Activated CD8-positive, alpha-beta T cell treated with anti-CD3 and anti-CD28 coated beads for 36 hours (primary cell): ENCODE measurements at regions not wholly inside any gene's neighbourhood (a gene's known extent, or its start where the extent isn't known, plus 50 kb on each side); places are given as distances from the start of the nearest gene placed in this dataset.

Source experiments
- ATAC-seq: fragments of 200-7000 bp; cut with Tn5 transposase; one replicate; pipeline ENCODE4 v1.10.0; 2021; ENCODE audit warnings: mild to moderate bottlenecking, moderate library complexity
- CTCF ChIA-PET: fragments of 350-600 bp; sonication (Branson Sonifier 250); formaldehyde crosslinking; loops from one replicate; lab custom pipeline; 2021; ENCODE audit warnings: antibody characterized with exemption; lab: Charles Lee
- POLR2A ChIA-PET: fragments of 350-600 bp; sonication (Branson Sonifier 250); formaldehyde crosslinking; loops from one replicate; lab custom pipeline; 2021; ENCODE audit warnings: antibody characterized with exemption; lab: Charles Lee
- DNase-seq: peaks from one replicate; pipeline ENCODE4 v3.0.0-alpha.2; 2020
- H3K27ac Mint-ChIP-seq: one replicate; pipeline ENCODE4 v1.8.0; 2021; ENCODE audit warnings: mild to moderate bottlenecking, mixed read lengths
- H3K27me3 Mint-ChIP-seq: one replicate; pipeline ENCODE4 v1.8.0; 2021; ENCODE audit warnings: mixed read lengths
- H3K36me3 Mint-ChIP-seq: one replicate; pipeline ENCODE4 v1.8.0; 2021; ENCODE audit warnings: low read depth, mixed read lengths
- H3K4me1 Mint-ChIP-seq: one replicate; pipeline ENCODE4 v1.8.0; 2021; ENCODE audit warnings: low read depth, mixed read lengths
- H3K4me3 Mint-ChIP-seq: one replicate; pipeline ENCODE4 v1.8.0; 2021; ENCODE audit warnings: mild to moderate bottlenecking, moderate library complexity, mixed read lengths
- H3K9me3 Mint-ChIP-seq: one replicate; pipeline ENCODE4 v1.8.0; 2021; ENCODE audit warnings: mixed read lengths
- CTCF ChIP-seq: fragments of 200-600 bp; IDR thresholded peaks from one replicate; pipeline ENCODE4 v1.8.0; 2022; ENCODE audit warnings: antibody characterized with exemption, mild to moderate bottlenecking
- intact Hi-C: fragments of 100-400 bp; cut with micrococcal nuclease; formaldehyde crosslinking; loops from one replicate; pipeline ENCODE4 v1.10.0; 2022

DNA sequence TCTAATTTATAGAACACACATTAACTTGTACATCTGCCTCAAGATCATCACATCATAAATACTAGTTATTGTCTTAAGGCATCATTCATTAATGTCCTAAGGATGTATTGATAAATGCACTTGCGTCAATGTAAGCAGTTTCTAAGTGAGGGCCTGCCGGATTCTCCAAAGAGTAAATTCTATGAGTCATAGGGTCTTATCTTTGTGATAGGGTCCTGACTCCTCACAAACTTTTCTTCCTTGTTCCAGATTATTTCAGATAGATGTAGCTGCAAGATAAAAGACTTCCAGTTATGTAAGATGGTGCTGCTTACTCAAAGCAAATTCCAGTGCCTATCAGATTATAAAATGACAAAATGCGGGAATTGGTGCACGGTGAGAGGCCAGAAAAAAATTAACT, 315.0 kb upstream of the SLC39A10 start:
- Mint-ChIP-seq H3K36me3 (no peaks in the 10 kb centered on the region), H3K4me1 (peaks cover 2% of the 10 kb centered on the region), H3K27ac (no peak overlapping the region), H3K9me3 (no peaks in the 10 kb centered on the region), H3K27me3 (no peaks in the 10 kb centered on the region), H3K4me3 (no peak overlapping the region)
- ChIA-PET CTCF (no interaction called here), POLR2A (no interaction called here)
- no peak for TF ChIP-seq CTCF
- no peak for DNase-seq
- no peak for ATAC-seq
- intact Hi-C loops: no loop called here

DNA sequence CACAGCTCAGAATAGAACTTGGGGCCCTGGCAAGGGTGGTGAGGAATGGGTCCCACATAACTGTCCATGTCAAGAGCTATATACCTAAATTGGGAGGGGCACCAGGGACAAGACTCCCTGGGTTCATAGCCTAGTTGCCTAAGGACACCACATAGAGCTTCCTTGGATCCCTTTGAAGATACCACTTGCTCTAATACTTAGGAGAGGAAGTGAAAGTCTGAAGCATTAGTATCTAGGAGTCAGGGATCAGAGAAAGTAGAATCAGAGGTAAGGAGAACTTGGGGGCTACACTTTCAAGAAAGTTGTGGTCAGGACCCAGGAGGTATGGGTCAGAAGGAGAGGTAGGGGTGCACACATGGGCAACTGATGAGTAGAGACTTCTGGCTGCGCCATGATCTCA, 318.2 kb upstream of the SLC39A10 start:
- no peak for ATAC-seq
- CTCF ChIA-PET: no interaction called here

GRCh38 chr2:195337597-195337996, 319.4 kb upstream of the SLC39A10 start:
- Mint-ChIP-seq H3K4me3 (no peak overlapping the region), H3K4me1 (no peaks in the 10 kb centered on the region), H3K36me3 (no peaks in the 10 kb centered on the region), H3K9me3 (peaks cover 6% of the 10 kb centered on the region), H3K27ac (no peak overlapping the region), H3K27me3 (no peaks in the 10 kb centered on the region)
- no peak for DNase-seq
- CTCF ChIA-PET: no interaction called here
- intact Hi-C loops: no loop called here
- POLR2A ChIA-PET: no interaction called here
- ATAC-seq: no peak
- TF ChIP-seq CTCF: no peak

More for the DNA sequence above, 318.2 kb upstream of the SLC39A10 start:
- Mint-ChIP-seq H3K27me3 (no peaks in the 10 kb centered on the region), H3K9me3 (peaks cover 6% of the 10 kb centered on the region), H3K27ac (no peak overlapping the region), H3K4me1 (peaks cover 2% of the 10 kb centered on the region), H3K4me3 (no peak overlapping the region), H3K36me3 (no peaks in the 10 kb centered on the region)
- no peak for TF ChIP-seq CTCF
- POLR2A ChIA-PET: no interaction called here
- intact Hi-C loops: no loop called here
- DNase-seq: no peak

GRCh38 chr2:195333869-195334268, 323.2 kb upstream of the SLC39A10 start:
- Mint-ChIP-seq H3K4me3 (no peak overlapping the region), H3K9me3 (peaks cover 11% of the 10 kb centered on the region)

GRCh38 chr2:195331966-195332365, 325.1 kb upstream of the SLC39A10 start:
- Mint-ChIP-seq H3K27ac (no peak overlapping the region), H3K27me3 (no peaks in the 10 kb centered on the region), H3K36me3 (no peaks in the 10 kb centered on the region), H3K4me3 (no peak overlapping the region), H3K9me3 (peaks cover 11% of the 10 kb centered on the region), H3K4me1 (peaks cover 3% of the 10 kb centered on the region)
- ChIA-PET CTCF (no interaction called here), POLR2A (no interaction called here)
- no peak for TF ChIP-seq CTCF
- intact Hi-C loops: no loop called here
- ATAC-seq (no peak), DNase-seq (no peak)

More at GRCh38 chr2:195333869-195334268, 323.2 kb upstream of the SLC39A10 start:
- ATAC-seq (no peak), DNase-seq (no peak)
- no peak for TF ChIP-seq CTCF
- POLR2A ChIA-PET: no interaction called here
- Mint-ChIP-seq H3K4me1 (peaks cover 3% of the 10 kb centered on the region), H3K27ac (no peak overlapping the region), H3K27me3 (no peaks in the 10 kb centered on the region), H3K36me3 (no peaks in the 10 kb centered on the region)
- CTCF ChIA-PET: interaction anchor here (1.2 to 1.8 kb wide), 3 partner anchors 8 to 326 kb away, joined by 3 to 7 read pairs (median 5); no protein-coding TSS in a partner anchor
- intact Hi-C loops: no loop called here
